ENCODE measurements at regions not wholly inside any gene's neighbourhood (a gene's known extent, or its start where the extent isn't known, plus 50 kb on each side); places are given as distances from the start of the nearest gene placed in this dataset.
"Not testable (repeated sequence)": the region's sequence is repeated elsewhere in the genome, so short reads cannot be mapped to it uniquely, and the experiment has no call there.

- no peaks in the 10 kb centered on the region for H3K4me1 ChIP-seq (ENCODE audit: insufficient read depth)
- no peak overlapping the region for H3K27ac ChIP-seq (ENCODE audit: low read depth)
- no peak overlapping the region for H3K4me3 ChIP-seq (ENCODE audit: low read depth, low read length)
- no peaks in the 10 kb centered on the region for H3K36me3 ChIP-seq (ENCODE audit: insufficient read depth)
- 99% methylated on average over 4 of the region's 4 CpGs for WGBS
- no peak for DNase-seq (ENCODE audit: extremely low spot score)
Observed at GRCh38 chr5:98360548-98360947, 412.9 kb upstream of the RGMB start.

GRCh38 chr5:98363157-98363556, 410.3 kb upstream of the RGMB start:
- H3K27ac ChIP-seq (ENCODE audit: low read depth), result no peak overlapping the region
- no peaks in the 10 kb centered on the region for H3K4me1 ChIP-seq (ENCODE audit: insufficient read depth)
- H3K36me3 ChIP-seq (ENCODE audit: insufficient read depth), result no peaks in the 10 kb centered on the region
- H3K4me3 ChIP-seq (ENCODE audit: low read depth, low read length), result no peak overlapping the region
- WGBS, result 94% methylated on average over 5 of the region's 5 CpGs
- no peak for DNase-seq (ENCODE audit: extremely low spot score)

DNA sequence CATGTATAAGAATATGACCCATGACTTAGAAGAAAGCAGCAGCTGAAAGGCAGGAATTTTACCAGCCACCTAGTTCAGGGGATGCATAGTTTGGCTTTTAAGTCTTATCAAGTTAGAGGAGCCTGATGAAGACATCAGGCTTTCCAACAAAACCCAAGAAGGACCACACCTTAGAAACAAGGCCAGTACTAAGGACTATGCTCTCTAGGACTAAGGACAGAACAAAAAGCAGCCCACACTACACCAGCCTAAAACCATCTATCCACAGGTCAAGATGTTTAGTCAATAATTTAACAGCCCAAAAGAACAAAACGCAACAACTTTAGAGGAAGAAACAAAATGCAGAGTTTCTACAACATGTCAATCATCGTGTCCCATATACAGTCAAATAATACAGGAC, 408.9 kb upstream of the RGMB start:
- Histone ChIP-seq H3K27ac (ENCODE audit: low read depth) (no peak overlapping the region), H3K4me3 (ENCODE audit: low read depth, low read length) (no peak overlapping the region), H3K4me1 (ENCODE audit: insufficient read depth) (no peaks in the 10 kb centered on the region), H3K36me3 (ENCODE audit: insufficient read depth) (no peaks in the 10 kb centered on the region)
- 57% methylated on average over 2 of the region's 2 CpGs for WGBS
- no peak for DNase-seq (ENCODE audit: extremely low spot score)

- H3K4me1 ChIP-seq (ENCODE audit: insufficient read depth), result no peaks in the 10 kb centered on the region
- WGBS, result 75% methylated on average over 2 of the region's 2 CpGs
- H3K27ac ChIP-seq (ENCODE audit: low read depth), result no peak overlapping the region
- no peak for DNase-seq (ENCODE audit: extremely low spot score)
- H3K36me3 ChIP-seq (ENCODE audit: insufficient read depth), result no peaks in the 10 kb centered on the region
- H3K4me3 ChIP-seq (ENCODE audit: low read depth, low read length), result no peak overlapping the region
Observed at GRCh38 chr5:98365126-98365525, 408.3 kb upstream of the RGMB start.

DNA sequence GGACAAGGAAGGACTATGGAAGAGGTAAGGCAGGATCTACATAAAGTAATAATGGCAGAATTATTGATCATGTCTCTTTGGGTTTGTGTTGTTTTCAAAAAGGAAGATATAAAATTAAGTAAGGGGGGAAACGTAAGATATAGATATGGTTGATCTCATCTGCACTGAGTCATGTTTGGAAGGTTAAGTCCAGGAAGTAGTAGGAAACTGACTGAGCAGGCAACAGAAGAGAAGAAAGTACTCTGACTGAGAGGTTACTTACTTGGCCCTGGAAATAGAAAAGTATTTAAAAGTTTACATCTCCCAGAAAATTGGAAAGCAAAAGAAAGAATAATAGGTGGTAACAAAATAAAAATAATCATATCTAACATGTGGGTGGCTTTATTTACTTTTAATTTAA, 405.3 kb upstream of the RGMB start:
- Histone ChIP-seq H3K4me1 (ENCODE audit: insufficient read depth) (no peaks in the 10 kb centered on the region), H3K4me3 (ENCODE audit: low read depth, low read length) (no peak overlapping the region), H3K27ac (ENCODE audit: low read depth) (no peak overlapping the region), H3K36me3 (ENCODE audit: insufficient read depth) (no peaks in the 10 kb centered on the region)
- 79% methylated on average over 1 of the region's 1 CpG for WGBS
- no peak for DNase-seq (ENCODE audit: extremely low spot score)

DNA sequence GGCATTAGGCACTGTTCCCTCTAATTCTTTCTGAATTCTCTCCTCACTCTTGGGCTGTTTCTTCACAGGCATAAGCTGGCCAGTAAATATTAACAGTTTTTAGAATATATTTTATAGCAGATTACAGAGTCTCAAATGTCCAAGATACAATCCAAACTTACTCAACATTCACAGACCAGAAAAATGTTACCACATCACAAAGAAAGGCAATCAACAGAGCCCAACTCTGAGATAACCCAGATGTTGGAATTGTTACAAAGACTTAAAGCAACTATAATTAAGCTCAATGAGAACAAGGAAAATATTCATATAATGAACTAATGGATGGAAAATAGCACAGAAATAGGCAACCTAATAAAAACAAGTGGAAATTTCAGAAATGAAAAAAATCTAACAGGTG, 401.1 kb upstream of the RGMB start:
- H3K4me1 ChIP-seq (ENCODE audit: insufficient read depth), result no peaks in the 10 kb centered on the region
- no peak overlapping the region for H3K4me3 ChIP-seq (ENCODE audit: low read depth, low read length)
- DNase-seq (ENCODE audit: extremely low spot score), result no peak
- H3K27ac ChIP-seq (ENCODE audit: low read depth), result no peak overlapping the region
- H3K36me3 ChIP-seq (ENCODE audit: insufficient read depth), result no peaks in the 10 kb centered on the region

DNA sequence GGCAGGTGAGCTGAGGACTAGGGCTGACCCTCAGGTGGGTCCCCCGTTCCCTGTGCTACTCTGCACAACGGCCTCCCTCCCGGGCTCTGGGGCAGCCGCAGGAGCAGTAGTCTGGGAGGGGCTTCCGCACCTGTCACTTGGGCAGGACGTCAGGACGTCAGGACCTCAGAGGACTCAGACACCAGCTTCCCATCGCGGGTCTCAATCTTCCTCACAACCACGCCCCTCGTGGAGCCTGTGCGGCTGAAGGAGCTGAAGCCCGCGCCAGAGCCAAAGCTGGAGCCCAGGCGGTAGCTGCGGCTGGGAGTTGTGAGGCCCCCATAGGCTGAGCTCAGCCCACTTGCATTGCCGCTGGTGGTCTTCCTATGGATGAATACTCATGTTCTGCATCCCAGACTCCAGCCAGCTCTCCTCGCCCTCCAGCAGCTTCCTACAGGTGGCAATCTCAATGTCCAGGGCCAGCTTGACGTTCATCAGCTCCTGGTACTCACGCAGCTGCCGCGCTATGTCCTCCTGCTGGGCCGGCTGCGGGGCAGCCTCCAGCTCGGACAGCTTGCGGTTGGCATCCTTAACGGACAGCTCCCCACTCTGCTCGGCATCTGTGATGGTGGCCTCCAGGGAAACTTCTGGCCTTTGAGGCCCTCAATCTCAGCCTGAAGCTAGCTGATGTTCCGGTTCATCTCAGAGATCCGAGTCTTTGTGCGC, 381.4 kb upstream of the RGMB start:
- no peak for DNase-seq (ENCODE audit: extremely low spot score)
- H3K4me3 ChIP-seq (ENCODE audit: low read depth, low read length), result no peak overlapping the region
- H3K4me1 ChIP-seq (ENCODE audit: insufficient read depth), result no peaks in the 10 kb centered on the region
- H3K27ac ChIP-seq (ENCODE audit: low read depth), result no peak overlapping the region
- 94% methylated on average over 31 of the region's 31 CpGs for WGBS
- no peaks in the 10 kb centered on the region for H3K36me3 ChIP-seq (ENCODE audit: insufficient read depth)

DNA sequence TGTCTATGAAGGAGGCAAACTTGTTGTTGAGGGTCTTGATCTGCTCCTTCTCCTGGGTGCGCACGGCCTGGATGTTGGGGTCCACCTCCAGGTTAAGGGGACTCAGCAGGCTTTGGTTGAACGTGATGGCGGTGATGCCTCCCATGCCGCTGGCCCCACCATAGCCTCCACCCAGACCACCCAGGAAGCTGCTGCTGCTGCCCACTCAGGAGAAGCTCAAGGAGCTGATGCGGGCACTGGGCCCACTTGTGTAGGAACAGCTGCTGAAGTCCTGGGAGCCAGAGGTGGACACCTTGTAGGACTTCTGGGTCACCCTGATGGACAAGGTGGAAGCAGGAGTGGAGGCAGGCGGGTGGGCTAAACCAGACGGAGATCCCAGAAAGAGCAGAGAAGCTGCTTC, 380.3 kb upstream of the RGMB start:
- H3K27ac ChIP-seq (ENCODE audit: low read depth); H3K4me3 ChIP-seq (ENCODE audit: low read depth, low read length); H3K4me1 ChIP-seq (ENCODE audit: insufficient read depth); DNase-seq (ENCODE audit: extremely low spot score); H3K36me3 ChIP-seq (ENCODE audit: insufficient read depth): not testable (repeated sequence)
- WGBS, result 96% methylated on average over 8 of the region's 8 CpGs

- WGBS, result 79% methylated on average over 3 of the region's 3 CpGs
- Histone ChIP-seq H3K27ac (ENCODE audit: low read depth) (no peak overlapping the region), H3K4me1 (ENCODE audit: insufficient read depth) (no peaks in the 10 kb centered on the region), H3K36me3 (ENCODE audit: insufficient read depth) (no peaks in the 10 kb centered on the region), H3K4me3 (ENCODE audit: low read depth, low read length) (no peak overlapping the region)
- no peak for DNase-seq (ENCODE audit: extremely low spot score)
Observed at GRCh38 chr5:98397081-98397480, 376.4 kb upstream of the RGMB start.

DNA sequence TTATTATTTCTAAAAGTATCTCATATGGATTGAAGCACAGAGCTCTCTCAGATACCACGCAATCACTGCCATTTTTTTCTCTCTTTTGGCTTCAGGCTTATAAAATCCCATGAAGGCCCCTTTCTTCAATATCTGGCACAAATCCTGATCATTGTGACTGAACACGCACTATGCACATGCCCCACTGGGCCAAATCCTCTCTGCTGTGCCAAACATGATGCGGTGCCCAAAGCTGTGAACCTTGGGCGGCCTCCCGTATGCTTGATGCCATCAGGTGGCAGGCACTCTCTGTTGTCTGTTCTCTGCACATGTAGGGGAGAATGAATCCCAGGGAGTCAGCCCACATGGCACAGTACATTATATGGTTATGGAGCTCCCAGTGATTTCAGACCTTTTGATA, 375.0 kb upstream of the RGMB start:
- Histone ChIP-seq H3K27ac (ENCODE audit: low read depth) (no peak overlapping the region), H3K4me3 (ENCODE audit: low read depth, low read length) (no peak overlapping the region), H3K4me1 (ENCODE audit: insufficient read depth) (no peaks in the 10 kb centered on the region), H3K36me3 (ENCODE audit: insufficient read depth) (no peaks in the 10 kb centered on the region)
- DNase-seq (ENCODE audit: extremely low spot score), result no peak
- WGBS, result 92% methylated on average over 5 of the region's 5 CpGs

- Histone ChIP-seq H3K27ac (ENCODE audit: low read depth) (no peak overlapping the region), H3K36me3 (ENCODE audit: insufficient read depth) (no peaks in the 10 kb centered on the region), H3K4me3 (ENCODE audit: low read depth, low read length) (no peak overlapping the region), H3K4me1 (ENCODE audit: insufficient read depth) (no peaks in the 10 kb centered on the region)
- DNase-seq (ENCODE audit: extremely low spot score), result no peak
Observed at GRCh38 chr5:98401656-98402055, 371.8 kb upstream of the RGMB start.

DNA sequence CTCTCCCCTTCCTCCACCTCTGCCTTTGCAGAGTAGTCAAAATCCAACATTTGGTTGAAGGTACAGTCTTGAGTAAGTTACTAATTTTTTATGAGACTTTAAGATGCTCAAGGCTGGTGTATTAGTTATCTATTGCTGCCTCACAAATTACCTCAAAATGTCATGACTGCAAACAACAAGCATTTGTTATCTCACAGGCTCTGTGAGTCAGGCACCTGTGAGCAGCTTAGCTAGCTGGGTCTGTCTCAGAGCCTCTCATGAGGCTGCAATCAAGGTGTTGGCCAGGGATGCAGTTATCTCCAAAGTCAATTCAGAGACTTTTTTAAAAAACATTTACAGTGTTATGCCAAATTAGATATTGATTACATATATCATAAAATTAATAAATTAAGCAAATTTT, 371.3 kb upstream of the RGMB start:
- Histone ChIP-seq H3K4me1 (ENCODE audit: insufficient read depth) (no peaks in the 10 kb centered on the region), H3K36me3 (ENCODE audit: insufficient read depth) (no peaks in the 10 kb centered on the region), H3K27ac (ENCODE audit: low read depth) (no peak overlapping the region), H3K4me3 (ENCODE audit: low read depth, low read length) (no peak overlapping the region)
- DNase-seq (ENCODE audit: extremely low spot score), result no peak

GRCh38 chr5:98403131-98403530, 370.3 kb upstream of the RGMB start:
- 46% methylated on average over 1 of the region's 1 CpG for WGBS
- Histone ChIP-seq H3K4me1 (ENCODE audit: insufficient read depth) (no peaks in the 10 kb centered on the region), H3K27ac (ENCODE audit: low read depth) (no peak overlapping the region), H3K4me3 (ENCODE audit: low read depth, low read length) (no peak overlapping the region), H3K36me3 (ENCODE audit: insufficient read depth) (no peaks in the 10 kb centered on the region)
- no peak for DNase-seq (ENCODE audit: extremely low spot score)

- no peaks in the 10 kb centered on the region for H3K36me3 ChIP-seq (ENCODE audit: insufficient read depth)
- no peak overlapping the region for H3K27ac ChIP-seq (ENCODE audit: low read depth)
- no peaks in the 10 kb centered on the region for H3K4me1 ChIP-seq (ENCODE audit: insufficient read depth)
- DNase-seq (ENCODE audit: extremely low spot score), result no peak
- H3K4me3 ChIP-seq (ENCODE audit: low read depth, low read length), result no peak overlapping the region
Observed at GRCh38 chr5:98414938-98415337, 358.5 kb upstream of the RGMB start.

- H3K4me1 ChIP-seq (ENCODE audit: insufficient read depth), result no peaks in the 10 kb centered on the region
- H3K36me3 ChIP-seq (ENCODE audit: insufficient read depth), result no peaks in the 10 kb centered on the region
- H3K27ac ChIP-seq (ENCODE audit: low read depth), result no peak overlapping the region
- no peak overlapping the region for H3K4me3 ChIP-seq (ENCODE audit: low read depth, low read length)
- 95% methylated on average over 1 of the region's 1 CpG for WGBS
- DNase-seq (ENCODE audit: extremely low spot score), result no peak
Observed at GRCh38 chr5:98415663-98416062, 357.8 kb upstream of the RGMB start.
